Right lobe of liver (tissue), 6 donors: ENCODE measurements at regions not wholly inside any gene's neighbourhood (a gene's known extent, or its start where the extent isn't known, plus 50 kb on each side); places are given as distances from the start of the nearest gene placed in this dataset.
"Not testable (repeated sequence)": the region's sequence is repeated elsewhere in the genome, so short reads cannot be mapped to it uniquely, and the experiment has no call there.

Experiments
- ATAC-seq, 4 donors: fragments of 200-7000 bp; cut with Tn5 transposase; one replicate each; pipeline ENCODE4 v1.9.1; 2020; ENCODE audit warnings: mild to moderate bottlenecking in 4 of 4, moderate library complexity in 4 of 4
- DNase-seq, 3 donors: peaks; one replicate each; pipeline ENCODE4 v3.0.0-alpha.2; 2020
- H3K27ac ChIP-seq, 3 donors: fragments of 200-600 bp; one replicate each; pipeline ENCODE4 v1.8.0; 2022
- H3K27me3 ChIP-seq, 2 donors: fragments of 200-600 bp; one replicate each; pipeline ENCODE4 v1.8.0; 2022
- H3K36me3 ChIP-seq, 4 donors: fragments of 200-600 bp; sonication (generic) in 1 of 4; one replicate each; pipeline versions ENCODE4 v1.5.1 to v1.8.0; 2017 to 2022; ENCODE audit warnings: control low read depth in 1 of 4
- H3K4me1 ChIP-seq, 4 donors: fragments of 200-600 bp; sonication (generic) in 1 of 4; one replicate each; pipeline versions ENCODE4 v1.5.1 to v1.8.0; 2017 to 2022; ENCODE audit warnings: control low read depth in 1 of 4
- H3K4me3 ChIP-seq, 3 donors: fragments of 200-600 bp; one replicate each; pipeline ENCODE4 v1.8.0; 2022
- H3K9me3 ChIP-seq, 4 donors: fragments of 200-600 bp; sonication (generic) in 1 of 4; one replicate each; pipeline versions ENCODE4 v1.5.1 to v1.8.0; 2017 to 2022; ENCODE audit warnings: control low read depth in 1 of 4
- CTCF ChIP-seq, 4 donors: fragments of 200-600 bp in 3 of 4; fragments of 450-650 bp in 1 of 4; IDR thresholded peaks; one replicate each; pipeline versions ENCODE4 v1.5.1 to v1.8.0; 2016 to 2022; ENCODE audit warnings: antibody characterized with exemption in 4 of 4, mild to moderate bottlenecking in 2 of 4
- POLR2A ChIP-seq: fragments of 450-650 bp; IDR thresholded peaks from one replicate; pipeline ENCODE4 v1.6.1; 2017; ENCODE audit warnings: antibody characterized with exemption, mild to moderate bottlenecking
- WGBS: methylation state at CpG from one replicate; pipeline ENCODE4 v1.1.6; 2018; ENCODE audit warnings: low coverage, low lambda C conversion rate; ENCODE audit not compliant: insufficient coverage; ENCODE audit errors: missing lambda C conversion rate; 5-methylcytosine and 5-hydroxymethylcytosine counted together
- intact Hi-C, 2 donors: fragments of 100-400 bp; cut with DNase I; formaldehyde crosslinking; loops; one replicate each; pipeline versions ENCODE4 v1.11.2 to v1.14.1; 2022
- donor health status: DM: no; HTN: yes; CAD: no.
- donor health status: DM: no; HTN: no; CAD: no.
- donor health status: DM: no; HTN: no; CAD: no.
- donor health status: DM: no; HTN: yes; CAD: no.
- donor health status: DM: no; HTN: yes; CAD: no.

DNA sequence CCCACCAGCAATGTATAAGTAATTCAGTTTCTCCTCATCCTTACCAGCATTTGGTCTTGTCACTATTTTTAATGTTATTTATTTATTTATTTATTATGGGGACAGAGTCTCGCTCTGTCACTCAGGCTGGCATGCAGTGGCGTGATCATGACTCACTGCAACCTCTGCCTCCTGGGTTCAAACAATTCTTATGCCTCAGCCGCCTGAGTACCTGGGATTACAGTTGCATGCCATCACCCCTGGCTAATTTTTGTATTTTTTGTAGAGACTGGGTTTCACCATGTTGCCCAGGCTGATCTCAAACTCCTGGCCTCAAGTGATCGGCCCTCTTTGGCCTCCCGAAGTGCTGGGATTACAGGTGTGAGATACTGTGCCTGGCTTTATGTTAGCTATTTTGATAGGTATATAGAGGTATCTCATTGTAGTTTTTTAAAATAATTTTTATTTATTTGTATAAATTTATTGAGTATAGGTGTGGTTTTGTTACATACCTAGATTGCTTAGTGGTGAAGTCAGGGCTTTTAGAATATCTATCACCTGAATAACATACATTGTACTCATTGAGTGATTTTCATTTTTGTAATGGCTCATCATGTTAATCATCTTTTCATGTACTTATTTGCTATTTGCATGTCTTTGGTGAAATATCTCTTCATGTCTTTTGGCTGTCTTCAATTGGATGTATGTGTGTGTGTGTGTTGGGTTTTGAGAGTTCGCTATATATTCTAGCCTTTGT is 53.3 kb downstream of the TANC2 start:
- no peaks in the 10 kb centered on the region for H3K27me3 ChIP-seq
- no peak overlapping the region for H3K27ac ChIP-seq
- TF ChIP-seq POLR2A (no peak), CTCF (IDR thresholded peaks at IDR 0.05) (no peak)
- no peak overlapping the region for H3K4me3 ChIP-seq
- no peaks in the 10 kb centered on the region for H3K36me3 ChIP-seq
- 82% methylated on average over 6 of the region's 6 CpGs for WGBS
- no peaks in the 10 kb centered on the region for H3K9me3 ChIP-seq
- DNase-seq (no peak), ATAC-seq (no peak)
- intact Hi-C loops: no loop called here
- no peaks in the 10 kb centered on the region for H3K4me1 ChIP-seq

DNA sequence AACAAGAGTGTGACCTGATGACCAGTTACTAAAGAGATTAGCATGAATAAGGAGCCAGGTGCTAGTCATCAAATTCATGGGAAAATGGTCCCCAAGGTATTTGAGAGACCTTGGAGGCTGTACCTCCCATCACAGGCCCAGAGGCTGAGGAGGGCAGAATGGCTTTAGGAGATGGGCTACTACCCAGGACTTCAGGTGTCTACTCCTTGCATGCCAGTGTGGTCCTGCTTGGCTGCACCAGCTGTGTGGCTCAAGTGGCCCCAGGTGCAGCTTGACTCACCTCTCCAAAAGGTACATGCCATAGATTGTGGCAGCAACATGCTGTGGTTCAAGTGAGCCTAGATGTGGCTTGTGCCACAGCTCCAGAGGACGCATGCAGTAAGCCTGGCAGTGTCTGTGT is 56.5 kb downstream of the TANC2 start:
- Histone ChIP-seq H3K27me3 (no peaks in the 10 kb centered on the region), H3K36me3 (no peaks in the 10 kb centered on the region), H3K9me3 (no peaks in the 10 kb centered on the region), H3K4me1 (no peaks in the 10 kb centered on the region), H3K4me3 (no peak overlapping the region), H3K27ac (no peak overlapping the region)
- DNase-seq (no peak), ATAC-seq (no peak)
- intact Hi-C loops: no loop called here
- TF ChIP-seq POLR2A (no peak), CTCF (IDR thresholded peaks at IDR 0.05) (no peak)
- 71% methylated on average over 1 of the region's 1 CpG for WGBS

- Histone ChIP-seq H3K9me3 (no peaks in the 10 kb centered on the region), H3K36me3 (no peaks in the 10 kb centered on the region), H3K4me1 (no peaks in the 10 kb centered on the region), H3K4me3 (no peak overlapping the region), H3K27me3 (no peaks in the 10 kb centered on the region), H3K27ac (no peak overlapping the region)
- 93% methylated on average over 2 of the region's 2 CpGs for WGBS
- no peak for TF ChIP-seq POLR2A
- no peak for TF ChIP-seq CTCF (IDR thresholded peaks at IDR 0.05)
- DNase-seq (no peak), ATAC-seq (no peak)
- intact Hi-C loops: no loop called here
These were observed 57.0 kb downstream of the TANC2 start for GRCh38 chr17:63023049-63023448.

GRCh38 chr17:63024201-63024600 is 58.2 kb downstream of the TANC2 start:
- no peaks in the 10 kb centered on the region for H3K36me3 ChIP-seq
- H3K27ac ChIP-seq: no peak overlapping the region
- TF ChIP-seq CTCF (IDR thresholded peaks at IDR 0.05): no peak
- TF ChIP-seq POLR2A: no peak
- WGBS: 66% methylated on average over 3 of the region's 4 CpGs
- ATAC-seq (no peak), DNase-seq (no peak)
- H3K4me1 ChIP-seq: no peaks in the 10 kb centered on the region
- no peaks in the 10 kb centered on the region for H3K9me3 ChIP-seq
- H3K4me3 ChIP-seq: no peak overlapping the region
- intact Hi-C loops: no loop called here
- no peaks in the 10 kb centered on the region for H3K27me3 ChIP-seq

GRCh38 chr17:63024716-63025115 is 58.7 kb downstream of the TANC2 start:
- Histone ChIP-seq H3K36me3 (no peaks in the 10 kb centered on the region), H3K4me3 (no peak overlapping the region), H3K27ac (no peak overlapping the region), H3K27me3 (no peaks in the 10 kb centered on the region), H3K9me3 (no peaks in the 10 kb centered on the region), H3K4me1 (no peaks in the 10 kb centered on the region)
- intact Hi-C loops: no loop called here
- TF ChIP-seq CTCF (IDR thresholded peaks at IDR 0.05): no peak
- no peak for TF ChIP-seq POLR2A
- no peak for DNase-seq
- ATAC-seq: no peak

GRCh38 chr17:63025637-63026036 is 59.6 kb downstream of the TANC2 start:
- H3K27ac ChIP-seq, DNase-seq, H3K27me3 ChIP-seq, H3K9me3 ChIP-seq, H3K4me3 ChIP-seq, ATAC-seq, H3K36me3 ChIP-seq, H3K4me1 ChIP-seq, intact Hi-C loops: not testable (repeated sequence)
- WGBS: 81% methylated on average over 4 of the region's 4 CpGs
